RWPE1 (cell line): ENCODE measurements at regions not wholly inside any gene's neighbourhood (a gene's known extent, or its start where the extent isn't known, plus 50 kb on each side); places are given as distances from the start of the nearest gene placed in this dataset.

Experiments
- CTCF ChIA-PET: fragments of 350-600 bp; sonication (Branson Sonifier 250); formaldehyde crosslinking; extraction: SDS; loops from one replicate; lab custom pipeline; 2021; lab: Yijun Ruan, JAX
- POLR2A ChIA-PET: fragments of 400-600 bp; formaldehyde crosslinking; extraction: SDS; loops from one replicate; lab custom pipeline; 2020; ENCODE audit warnings: antibody characterized with exemption; ENCODE audit not compliant: low non-redundant PET; lab: Yijun Ruan, JAX
- DNase-seq: peaks from one replicate; pipeline ENCODE4 v3.0.0; 2012; ENCODE audit warnings: low spot score
- H3K27ac ChIP-seq: fragments of 450-650 bp; 2 replicates; pipeline ENCODE4 v1.5.1; 2017
- TF ChIP-seq, protein P1 (sequence below): fragments of 450-650 bp; conservative IDR thresholded peaks from 2 replicates; pipeline ENCODE4 v1.5.1; 2017; ENCODE audit warnings: low read depth, mild to moderate bottlenecking

DNA sequence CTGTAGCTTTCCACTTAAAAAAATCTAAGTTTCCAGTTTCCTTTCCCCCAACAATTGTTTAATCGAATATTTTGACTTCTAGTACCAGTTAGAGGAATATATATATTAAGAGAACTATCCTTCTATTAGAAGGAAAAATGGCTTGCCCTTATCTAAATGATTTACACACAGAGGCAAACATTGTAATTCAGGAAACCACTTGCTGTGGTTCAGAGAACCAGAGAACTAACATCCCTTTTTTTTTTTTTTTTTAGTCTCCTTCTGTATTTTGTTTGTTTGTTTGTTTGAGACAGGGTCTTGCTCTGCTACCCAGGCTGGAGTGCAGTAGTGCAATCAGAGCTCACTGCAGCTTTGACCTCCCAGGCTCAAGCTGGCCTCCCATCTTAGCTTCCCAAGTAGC, 746.6 kb downstream of the VRK1 start:
- ChIA-PET POLR2A (no interaction called here), CTCF (no interaction called here)
- TF ChIP-seq, protein P1, sequence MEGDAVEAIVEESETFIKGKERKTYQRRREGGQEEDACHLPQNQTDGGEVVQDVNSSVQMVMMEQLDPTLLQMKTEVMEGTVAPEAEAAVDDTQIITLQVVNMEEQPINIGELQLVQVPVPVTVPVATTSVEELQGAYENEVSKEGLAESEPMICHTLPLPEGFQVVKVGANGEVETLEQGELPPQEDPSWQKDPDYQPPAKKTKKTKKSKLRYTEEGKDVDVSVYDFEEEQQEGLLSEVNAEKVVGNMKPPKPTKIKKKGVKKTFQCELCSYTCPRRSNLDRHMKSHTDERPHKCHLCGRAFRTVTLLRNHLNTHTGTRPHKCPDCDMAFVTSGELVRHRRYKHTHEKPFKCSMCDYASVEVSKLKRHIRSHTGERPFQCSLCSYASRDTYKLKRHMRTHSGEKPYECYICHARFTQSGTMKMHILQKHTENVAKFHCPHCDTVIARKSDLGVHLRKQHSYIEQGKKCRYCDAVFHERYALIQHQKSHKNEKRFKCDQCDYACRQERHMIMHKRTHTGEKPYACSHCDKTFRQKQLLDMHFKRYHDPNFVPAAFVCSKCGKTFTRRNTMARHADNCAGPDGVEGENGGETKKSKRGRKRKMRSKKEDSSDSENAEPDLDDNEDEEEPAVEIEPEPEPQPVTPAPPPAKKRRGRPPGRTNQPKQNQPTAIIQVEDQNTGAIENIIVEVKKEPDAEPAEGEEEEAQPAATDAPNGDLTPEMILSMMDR = no peak
- no peak overlapping the region for H3K27ac ChIP-seq
- DNase-seq = no peak

DNA sequence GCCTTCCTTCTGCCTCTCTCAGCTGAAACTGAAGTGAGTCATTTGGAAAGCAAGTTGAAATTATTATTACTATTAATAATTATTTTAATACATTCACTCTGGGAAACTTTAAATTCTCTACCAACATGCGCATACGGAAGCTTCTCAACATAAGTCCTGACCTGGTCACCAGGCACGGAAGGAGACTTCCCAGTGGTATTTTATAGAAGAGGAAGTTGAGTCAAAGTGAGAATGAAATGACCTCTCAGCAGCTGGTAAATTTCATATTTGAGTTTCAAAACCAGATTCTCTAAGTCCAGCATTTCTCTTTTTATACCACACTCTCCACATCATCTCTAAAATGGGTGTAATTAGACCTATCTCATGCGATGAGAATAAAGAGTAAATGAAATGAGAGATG, 747.4 kb downstream of the VRK1 start:
- POLR2A ChIA-PET = no interaction called here
- CTCF ChIA-PET = no interaction called here
- no peak for DNase-seq
- TF ChIP-seq, protein P1 = no peak
- no peak overlapping the region for H3K27ac ChIP-seq

DNA sequence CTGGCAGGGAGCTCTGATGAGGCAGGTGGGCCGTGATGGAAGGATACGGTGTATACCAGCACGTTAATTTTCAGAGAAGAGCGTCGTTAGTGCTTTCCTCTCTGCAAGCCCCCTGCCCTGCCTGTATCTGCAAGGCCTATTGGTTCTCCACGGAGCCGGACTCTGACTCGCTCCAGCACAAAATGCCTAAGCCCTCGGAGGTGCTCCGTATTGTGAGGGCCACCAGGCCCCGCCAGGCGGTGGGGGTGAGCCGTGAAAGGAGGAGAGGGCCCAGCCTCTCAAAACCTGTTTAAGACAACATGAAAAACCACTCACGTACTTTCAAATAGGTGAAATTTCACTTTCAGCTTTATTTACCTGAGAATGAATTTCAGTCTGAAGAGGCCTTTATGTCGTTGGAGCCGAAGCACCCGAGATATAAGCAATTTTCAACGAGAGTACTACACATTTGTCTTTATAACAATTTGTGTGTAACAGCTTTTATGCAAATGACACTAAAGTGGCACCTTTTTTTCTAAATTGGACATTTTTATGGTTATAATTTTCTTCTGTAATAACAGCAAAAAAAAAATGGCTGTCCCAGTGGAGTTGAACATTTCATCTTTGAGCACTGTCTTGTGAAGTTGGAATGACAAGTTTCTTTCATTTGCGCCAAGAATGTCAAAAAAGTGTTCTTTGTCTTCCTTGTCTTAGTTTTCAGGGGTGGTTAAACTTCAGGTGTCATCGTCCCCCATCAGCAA, 749.5 kb downstream of the VRK1 start:
- no peak overlapping the region for H3K27ac ChIP-seq
- ChIA-PET POLR2A (no interaction called here), CTCF (interaction anchor here (0.6 to 0.8 kb wide), 2 partner anchors 291 to 1149 kb away, joined by 3 to 4 read pairs; no protein-coding TSS in a partner anchor)
- TF ChIP-seq, protein P1 = no peak
- no peak for DNase-seq

DNA sequence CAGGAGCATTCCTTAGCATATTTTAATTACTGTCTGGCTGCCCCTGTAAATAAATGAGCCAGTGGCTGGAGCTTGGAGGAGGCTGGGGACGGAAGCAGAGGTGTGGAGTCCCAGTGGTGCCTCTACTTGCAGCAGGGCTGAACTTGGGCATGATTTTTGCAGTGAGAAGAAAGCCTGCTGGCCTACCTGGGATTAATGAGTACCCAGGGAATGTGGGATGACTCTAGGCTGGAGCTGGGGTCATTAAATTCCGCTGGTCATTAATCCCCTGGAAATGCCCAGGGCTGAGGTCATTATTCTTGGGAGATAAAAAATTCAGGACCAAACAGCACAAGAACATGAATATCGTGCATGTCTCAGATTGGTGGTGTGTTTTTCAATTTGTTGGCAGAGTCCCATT, 753.3 kb downstream of the VRK1 start:
- TF ChIP-seq, protein P1 = no peak
- H3K27ac ChIP-seq = no peak overlapping the region
- CTCF ChIA-PET = no interaction called here
- no peak for DNase-seq
- POLR2A ChIA-PET = no interaction called here

DNA sequence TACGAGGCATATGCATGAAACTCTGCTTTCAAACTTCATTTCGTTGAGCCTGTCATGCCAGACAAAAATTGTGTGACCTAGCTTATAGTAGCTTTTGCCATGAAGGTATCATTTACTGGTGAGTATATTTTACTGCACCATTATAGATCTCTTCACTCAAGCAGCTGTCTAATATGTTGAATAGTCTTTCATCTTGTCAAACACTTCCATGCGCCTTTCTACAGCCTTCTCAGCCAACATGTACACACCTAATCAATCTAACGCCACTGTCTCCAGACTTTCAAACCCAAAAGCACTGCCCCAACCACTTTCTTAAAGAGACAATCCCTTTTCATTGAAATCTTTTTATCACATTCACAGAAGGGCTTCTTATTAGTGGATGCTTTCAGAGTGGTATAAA, 757.4 kb downstream of the VRK1 start:
- no peak overlapping the region for H3K27ac ChIP-seq
- TF ChIP-seq, protein P1 = no peak
- POLR2A ChIA-PET = no interaction called here
- CTCF ChIA-PET = no interaction called here
- DNase-seq = no peak

DNA sequence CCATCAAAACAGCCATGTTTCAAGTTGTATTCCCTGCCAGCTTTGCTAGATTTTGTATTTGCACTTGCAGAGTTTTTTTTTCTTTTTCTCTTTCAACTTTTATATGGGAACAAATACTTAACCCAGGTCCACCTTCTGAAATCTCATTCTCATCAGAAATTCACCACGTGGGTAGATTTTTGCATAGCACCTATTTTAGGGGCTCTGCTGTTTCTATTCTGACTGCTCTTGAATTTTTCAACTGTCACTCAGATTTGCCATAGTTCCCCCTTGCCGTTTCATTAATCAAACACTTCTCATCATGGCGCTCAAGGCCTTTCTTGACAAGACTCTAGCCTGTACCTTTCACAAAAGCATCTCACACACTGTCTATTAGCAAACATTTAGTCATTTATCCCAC, 767.2 kb downstream of the VRK1 start:
- ChIA-PET POLR2A (no interaction called here), CTCF (no interaction called here)
- TF ChIP-seq, protein P1 = no peak
- H3K27ac ChIP-seq = no peak overlapping the region
- DNase-seq = no peak
